DND-41 (cell line): ENCODE measurements at regions not wholly inside any gene's neighbourhood (a gene's known extent, or its start where the extent isn't known, plus 50 kb on each side); places are given as distances from the start of the nearest gene placed in this dataset.

ENCODE experiments used
- EZH2 ChIP-seq: IDR thresholded peaks from 3 replicates; pipeline ENCODE4 v1.6.1; 2012; ENCODE audit warnings: borderline replicate concordance, low read depth, mild to moderate bottlenecking, moderate library complexity, low read length, inconsistent platforms; ENCODE audit not compliant: severe bottlenecking
- TF ChIP-seq, protein P1 (sequence below): IDR thresholded peaks from 2 replicates; pipeline ENCODE4 v1.5.1; 2012; ENCODE audit warnings: borderline replicate concordance, low read length, moderate library complexity, mild to moderate bottlenecking; ENCODE audit not compliant: poor library complexity, severe bottlenecking; ENCODE audit errors: extremely low read depth

- TF ChIP-seq, protein P1, sequence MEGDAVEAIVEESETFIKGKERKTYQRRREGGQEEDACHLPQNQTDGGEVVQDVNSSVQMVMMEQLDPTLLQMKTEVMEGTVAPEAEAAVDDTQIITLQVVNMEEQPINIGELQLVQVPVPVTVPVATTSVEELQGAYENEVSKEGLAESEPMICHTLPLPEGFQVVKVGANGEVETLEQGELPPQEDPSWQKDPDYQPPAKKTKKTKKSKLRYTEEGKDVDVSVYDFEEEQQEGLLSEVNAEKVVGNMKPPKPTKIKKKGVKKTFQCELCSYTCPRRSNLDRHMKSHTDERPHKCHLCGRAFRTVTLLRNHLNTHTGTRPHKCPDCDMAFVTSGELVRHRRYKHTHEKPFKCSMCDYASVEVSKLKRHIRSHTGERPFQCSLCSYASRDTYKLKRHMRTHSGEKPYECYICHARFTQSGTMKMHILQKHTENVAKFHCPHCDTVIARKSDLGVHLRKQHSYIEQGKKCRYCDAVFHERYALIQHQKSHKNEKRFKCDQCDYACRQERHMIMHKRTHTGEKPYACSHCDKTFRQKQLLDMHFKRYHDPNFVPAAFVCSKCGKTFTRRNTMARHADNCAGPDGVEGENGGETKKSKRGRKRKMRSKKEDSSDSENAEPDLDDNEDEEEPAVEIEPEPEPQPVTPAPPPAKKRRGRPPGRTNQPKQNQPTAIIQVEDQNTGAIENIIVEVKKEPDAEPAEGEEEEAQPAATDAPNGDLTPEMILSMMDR, result no peak
- TF ChIP-seq EZH2, result no peak
Measured at GRCh38 chr6:139485742-139486475, 111.5 kb upstream of the CITED2 start.
